ENCODE measurements at regions not wholly inside any gene's neighbourhood (a gene's known extent, or its start where the extent isn't known, plus 50 kb on each side); places are given as distances from the start of the nearest gene placed in this dataset.

DNA sequence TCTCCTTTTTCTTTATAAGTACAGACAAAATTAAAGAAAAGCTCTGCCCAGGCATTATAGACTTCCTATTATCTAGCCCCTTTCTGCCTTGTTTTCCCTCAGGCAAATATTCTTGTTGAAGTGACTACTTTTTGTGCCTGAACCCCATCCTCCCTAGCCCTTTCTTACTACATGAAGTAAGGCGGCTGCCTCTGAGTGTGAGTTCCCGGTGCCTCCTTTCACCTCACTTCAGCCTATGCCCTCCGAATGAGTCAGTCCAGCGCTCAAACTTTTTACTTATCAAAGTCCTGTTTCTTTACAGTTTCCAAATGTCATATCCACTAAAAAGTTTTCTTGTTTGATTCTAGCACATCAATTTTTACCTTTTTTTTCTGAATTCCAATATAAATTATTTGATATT, 778.3 kb upstream of the NRXN1 start:
- TF ChIP-seq, protein P1, sequence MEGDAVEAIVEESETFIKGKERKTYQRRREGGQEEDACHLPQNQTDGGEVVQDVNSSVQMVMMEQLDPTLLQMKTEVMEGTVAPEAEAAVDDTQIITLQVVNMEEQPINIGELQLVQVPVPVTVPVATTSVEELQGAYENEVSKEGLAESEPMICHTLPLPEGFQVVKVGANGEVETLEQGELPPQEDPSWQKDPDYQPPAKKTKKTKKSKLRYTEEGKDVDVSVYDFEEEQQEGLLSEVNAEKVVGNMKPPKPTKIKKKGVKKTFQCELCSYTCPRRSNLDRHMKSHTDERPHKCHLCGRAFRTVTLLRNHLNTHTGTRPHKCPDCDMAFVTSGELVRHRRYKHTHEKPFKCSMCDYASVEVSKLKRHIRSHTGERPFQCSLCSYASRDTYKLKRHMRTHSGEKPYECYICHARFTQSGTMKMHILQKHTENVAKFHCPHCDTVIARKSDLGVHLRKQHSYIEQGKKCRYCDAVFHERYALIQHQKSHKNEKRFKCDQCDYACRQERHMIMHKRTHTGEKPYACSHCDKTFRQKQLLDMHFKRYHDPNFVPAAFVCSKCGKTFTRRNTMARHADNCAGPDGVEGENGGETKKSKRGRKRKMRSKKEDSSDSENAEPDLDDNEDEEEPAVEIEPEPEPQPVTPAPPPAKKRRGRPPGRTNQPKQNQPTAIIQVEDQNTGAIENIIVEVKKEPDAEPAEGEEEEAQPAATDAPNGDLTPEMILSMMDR (IDR thresholded peaks at IDR 0.05; ENCODE audit: low read depth, low read length): no peak
- H3K4me1 ChIP-seq: no peaks in the 10 kb centered on the region
- no peak for DNase-seq
- no peaks in the 10 kb centered on the region for H3K27me3 ChIP-seq
- H3K4me3 ChIP-seq (ENCODE audit: low read depth, low read length): no peak overlapping the region
- no peaks in the 10 kb centered on the region for H3K36me3 ChIP-seq
- H3K9me3 ChIP-seq: no peaks in the 10 kb centered on the region

DNA sequence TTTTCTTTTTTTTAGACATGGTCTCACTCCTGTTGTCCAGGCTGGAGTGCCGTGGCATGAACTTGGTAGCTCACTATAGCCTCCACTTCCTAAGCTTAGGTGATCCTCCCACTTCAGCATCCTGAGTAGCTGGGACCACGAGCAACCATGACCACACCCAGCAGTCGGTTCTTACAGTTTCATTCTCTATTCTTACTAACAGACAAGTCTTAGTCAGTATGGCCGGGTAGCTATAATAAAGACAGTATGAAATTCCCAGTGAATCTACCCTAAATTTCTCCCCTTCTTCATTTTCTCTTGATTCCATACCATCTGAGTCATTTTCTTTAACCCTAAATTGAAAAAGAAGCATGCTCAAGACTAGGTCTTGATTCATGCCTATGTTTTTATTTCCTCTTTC, 775.3 kb upstream of the NRXN1 start:
- TF ChIP-seq, protein P1 (IDR thresholded peaks at IDR 0.05; ENCODE audit: low read depth, low read length): no peak
- Histone ChIP-seq H3K4me3 (ENCODE audit: low read depth, low read length) (no peak overlapping the region), H3K4me1 (no peaks in the 10 kb centered on the region), H3K36me3 (no peaks in the 10 kb centered on the region), H3K27me3 (no peaks in the 10 kb centered on the region), H3K9me3 (no peaks in the 10 kb centered on the region)
- no peak for DNase-seq

DNA sequence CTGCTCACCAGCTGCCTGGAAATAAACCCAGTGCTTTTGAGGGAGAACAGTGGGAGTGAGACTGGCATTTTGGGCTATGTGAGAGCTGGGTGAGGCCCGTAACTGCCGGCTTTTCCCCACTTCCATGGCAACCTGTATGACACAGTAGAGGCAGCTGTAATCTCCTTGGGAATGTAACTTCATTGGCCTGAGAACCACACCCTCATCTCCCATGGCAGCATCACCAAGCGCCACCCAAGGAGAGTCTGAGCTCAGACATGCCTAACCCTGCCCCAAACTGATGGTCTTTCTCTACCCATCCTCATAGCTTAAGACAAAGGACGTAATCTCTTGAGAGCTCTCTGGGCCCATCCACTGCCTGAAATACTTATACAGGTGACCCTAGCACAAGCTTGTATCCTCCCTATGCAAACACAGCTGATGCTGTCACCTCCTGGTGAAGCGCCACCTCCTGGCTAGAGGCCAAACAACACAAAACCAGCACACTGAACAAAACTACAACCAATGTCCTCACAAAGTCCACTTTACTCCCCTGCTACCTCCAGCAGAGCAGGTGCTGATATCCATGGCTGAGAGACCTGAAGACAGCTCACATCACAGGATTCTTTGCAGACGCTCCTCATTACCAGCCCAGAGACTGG, 763.4 kb upstream of the NRXN1 start:
- DNase-seq: peak; percentile 21
- TF ChIP-seq, protein P1 (IDR thresholded peaks at IDR 0.05; ENCODE audit: low read depth, low read length): peak; percentile 44
- no peak overlapping the region for H3K4me3 ChIP-seq (ENCODE audit: low read depth, low read length)
- H3K27me3 ChIP-seq: no peaks in the 10 kb centered on the region
- H3K9me3 ChIP-seq: no peaks in the 10 kb centered on the region
- H3K4me1 ChIP-seq: no peaks in the 10 kb centered on the region
- no peaks in the 10 kb centered on the region for H3K36me3 ChIP-seq

DNA sequence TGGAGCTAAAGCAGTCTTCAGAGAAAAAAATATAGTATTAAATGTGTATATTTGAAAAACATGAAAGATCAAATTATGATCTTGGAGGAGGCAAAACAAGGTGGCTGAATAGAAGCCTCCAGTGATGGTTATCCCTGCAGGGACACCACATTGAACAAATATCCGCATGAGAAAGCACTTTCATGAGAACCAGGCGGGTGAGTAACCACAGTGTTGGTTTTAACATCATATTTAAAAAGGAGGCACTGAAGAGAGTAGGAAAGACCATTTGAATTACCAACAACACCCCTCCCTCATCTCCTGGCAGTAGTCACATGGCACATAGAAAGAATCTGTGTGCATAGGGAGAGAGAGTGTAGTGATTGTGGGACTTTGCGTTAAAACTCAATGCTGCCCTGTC, 759.6 kb upstream of the NRXN1 start:
- TF ChIP-seq, protein P1 (IDR thresholded peaks at IDR 0.05; ENCODE audit: low read depth, low read length): no peak
- H3K4me3 ChIP-seq (ENCODE audit: low read depth, low read length): no peak overlapping the region
- no peaks in the 10 kb centered on the region for H3K4me1 ChIP-seq
- H3K27me3 ChIP-seq: no peaks in the 10 kb centered on the region
- H3K9me3 ChIP-seq: no peaks in the 10 kb centered on the region
- H3K36me3 ChIP-seq: no peaks in the 10 kb centered on the region
- DNase-seq: no peak

DNA sequence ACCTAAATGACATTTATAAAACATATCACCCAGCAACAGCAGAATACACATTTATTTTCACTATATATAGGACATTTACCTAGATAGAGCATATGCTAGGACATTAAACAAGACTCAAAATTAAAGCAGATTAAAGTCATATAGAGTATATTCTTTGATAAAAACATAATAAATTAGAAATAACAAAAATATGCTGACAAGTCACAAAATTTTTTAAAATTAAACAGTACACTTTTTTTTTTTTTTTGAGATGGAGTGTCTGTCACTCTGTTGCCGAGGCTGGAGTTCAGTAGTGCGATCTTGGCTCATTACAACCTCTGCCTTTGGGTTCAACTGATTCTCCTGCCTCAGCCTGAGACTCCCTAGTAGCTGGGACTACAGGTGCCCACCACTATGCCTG, 758.9 kb upstream of the NRXN1 start:
- H3K4me1 ChIP-seq: no peaks in the 10 kb centered on the region
- no peak for DNase-seq
- H3K27me3 ChIP-seq: no peaks in the 10 kb centered on the region
- H3K4me3 ChIP-seq (ENCODE audit: low read depth, low read length): no peak overlapping the region
- H3K9me3 ChIP-seq: no peaks in the 10 kb centered on the region
- TF ChIP-seq, protein P1 (IDR thresholded peaks at IDR 0.05; ENCODE audit: low read depth, low read length): no peak
- no peaks in the 10 kb centered on the region for H3K36me3 ChIP-seq

- H3K27me3 ChIP-seq: no peaks in the 10 kb centered on the region
- TF ChIP-seq, protein P1 (IDR thresholded peaks at IDR 0.05; ENCODE audit: low read depth, low read length): no peak
- no peaks in the 10 kb centered on the region for H3K9me3 ChIP-seq
- no peak for DNase-seq
- H3K4me3 ChIP-seq (ENCODE audit: low read depth, low read length): no peak overlapping the region
- H3K36me3 ChIP-seq: no peaks in the 10 kb centered on the region
- H3K4me1 ChIP-seq: no peaks in the 10 kb centered on the region
Measured at GRCh38 chr2:51789918-51790317, 758.0 kb upstream of the NRXN1 start.

All from BE2C (cell line).